Loucy (cell line): ENCODE measurements at regions not wholly inside any gene's neighbourhood (a gene's known extent, or its start where the extent isn't known, plus 50 kb on each side); places are given as distances from the start of the nearest gene placed in this dataset.

Experiments used
- H2AFZ ChIP-seq: fragments of 200-600 bp; sonication (generic); 2 replicates; pipeline ENCODE4 v1.6.0; 2016; ENCODE audit warnings: antibody characterized with exemption, mild to moderate bottlenecking, low read length, moderate library complexity
- H3F3A ChIP-seq: fragments of 200-600 bp; 2 replicates; pipeline ENCODE4 v1.6.0; 2016; ENCODE audit warnings: antibody characterized with exemption, low read depth, mild to moderate bottlenecking
- H3K27me3 ChIP-seq: fragments of 200-600 bp; sonication (generic); 2 replicates; pipeline ENCODE4 v1.6.1; 2014; ENCODE audit warnings: low read length, mild to moderate bottlenecking; ENCODE audit not compliant: insufficient read depth, poor library complexity, severe bottlenecking
- H3K36me3 ChIP-seq: fragments of 200-600 bp; sonication (generic); 2 replicates; pipeline ENCODE4 v1.6.1; 2016; ENCODE audit warnings: low read length; ENCODE audit not compliant: insufficient read depth
- H3K4me1 ChIP-seq: fragments of 200-600 bp; sonication (generic); 2 replicates; pipeline ENCODE4 v1.5.1; 2014; ENCODE audit warnings: low read length, mild to moderate bottlenecking; ENCODE audit not compliant: insufficient read depth, poor library complexity, severe bottlenecking
- H3K4me2 ChIP-seq: fragments of 200-600 bp; sonication (generic); 2 replicates; pipeline ENCODE4 v1.6.0; 2014; ENCODE audit warnings: antibody characterized with exemption, low read length, low read depth, mild to moderate bottlenecking; ENCODE audit not compliant: poor library complexity, severe bottlenecking
- H3K4me3 ChIP-seq: fragments of 200-600 bp; sonication (generic); 2 replicates; pipeline ENCODE4 v1.5.1; 2014; ENCODE audit warnings: low read length, mild to moderate bottlenecking, mixed read lengths; ENCODE audit not compliant: poor library complexity, severe bottlenecking
- H3K79me2 ChIP-seq: fragments of 200-600 bp; sonication (generic); 2 replicates; pipeline ENCODE4 v1.6.1; 2014; ENCODE audit warnings: low read length; ENCODE audit not compliant: insufficient read depth
- H3K9ac ChIP-seq: fragments of 200-600 bp; sonication (generic); 2 replicates; pipeline ENCODE4 v1.6.0; 2014; ENCODE audit warnings: mild to moderate bottlenecking, low read depth, low read length, moderate library complexity; ENCODE audit not compliant: poor library complexity, severe bottlenecking
- H3K9me2 ChIP-seq: fragments of 200-600 bp; sonication (generic); replicated peaks from 2 replicates; pipeline ENCODE4 v1.6.1; 2016; ENCODE audit warnings: low read depth, low read length, mixed read lengths
- H3K9me3 ChIP-seq: fragments of 200-600 bp; sonication (generic); 2 replicates; pipeline ENCODE4 v1.6.1; 2014; ENCODE audit warnings: mild to moderate bottlenecking, antibody characterized with exemption, low read length, low read depth; ENCODE audit not compliant: insufficient read depth
- H4K20me1 ChIP-seq: fragments of 200-600 bp; sonication (generic); 2 replicates; pipeline ENCODE4 v1.6.0; 2014; ENCODE audit warnings: antibody characterized with exemption, low read length, mild to moderate bottlenecking; ENCODE audit not compliant: insufficient read depth, poor library complexity, severe bottlenecking
- EZH2phosphoT487 ChIP-seq: fragments of 200-600 bp; IDR thresholded peaks from 2 replicates; pipeline ENCODE4 v1.6.1; 2018; ENCODE audit warnings: antibody characterized with exemption, mild to moderate bottlenecking, moderate library complexity, borderline replicate concordance
- TF ChIP-seq, protein P1 (sequence below): fragments of 200-600 bp; sonication (generic); conservative IDR thresholded peaks from 2 replicates; pipeline ENCODE4 v1.5.1; 2014; ENCODE audit warnings: mild to moderate bottlenecking, antibody characterized with exemption, low read length

DNA sequence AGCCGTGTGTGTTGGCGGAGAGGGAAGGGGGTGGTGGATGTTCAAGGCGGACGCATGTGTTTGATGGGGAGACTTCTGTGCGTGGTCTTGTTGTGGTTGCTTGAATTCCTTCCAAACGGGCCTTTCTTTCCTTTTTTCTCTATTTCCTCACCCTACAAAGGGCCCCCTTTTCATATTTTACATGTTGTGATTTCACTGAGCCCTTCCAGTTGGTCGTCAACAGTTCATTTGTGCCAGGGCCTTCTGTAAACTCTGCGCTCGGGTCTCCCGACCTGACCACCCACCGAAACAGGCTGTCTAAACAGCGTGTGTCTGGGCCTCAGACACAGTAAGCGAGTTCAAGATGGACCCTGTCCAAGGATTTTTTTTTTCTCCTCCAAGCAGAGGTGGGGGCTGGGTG lies 228.4 kb downstream of the IRF8 start:
- no peak overlapping the region for H3K4me2 ChIP-seq
- no peaks in the 10 kb centered on the region for H3F3A ChIP-seq
- no peaks in the 10 kb centered on the region for H3K79me2 ChIP-seq
- no peaks in the 10 kb centered on the region for H4K20me1 ChIP-seq
- no peak for TF ChIP-seq EZH2phosphoT487
- TF ChIP-seq, protein P1, sequence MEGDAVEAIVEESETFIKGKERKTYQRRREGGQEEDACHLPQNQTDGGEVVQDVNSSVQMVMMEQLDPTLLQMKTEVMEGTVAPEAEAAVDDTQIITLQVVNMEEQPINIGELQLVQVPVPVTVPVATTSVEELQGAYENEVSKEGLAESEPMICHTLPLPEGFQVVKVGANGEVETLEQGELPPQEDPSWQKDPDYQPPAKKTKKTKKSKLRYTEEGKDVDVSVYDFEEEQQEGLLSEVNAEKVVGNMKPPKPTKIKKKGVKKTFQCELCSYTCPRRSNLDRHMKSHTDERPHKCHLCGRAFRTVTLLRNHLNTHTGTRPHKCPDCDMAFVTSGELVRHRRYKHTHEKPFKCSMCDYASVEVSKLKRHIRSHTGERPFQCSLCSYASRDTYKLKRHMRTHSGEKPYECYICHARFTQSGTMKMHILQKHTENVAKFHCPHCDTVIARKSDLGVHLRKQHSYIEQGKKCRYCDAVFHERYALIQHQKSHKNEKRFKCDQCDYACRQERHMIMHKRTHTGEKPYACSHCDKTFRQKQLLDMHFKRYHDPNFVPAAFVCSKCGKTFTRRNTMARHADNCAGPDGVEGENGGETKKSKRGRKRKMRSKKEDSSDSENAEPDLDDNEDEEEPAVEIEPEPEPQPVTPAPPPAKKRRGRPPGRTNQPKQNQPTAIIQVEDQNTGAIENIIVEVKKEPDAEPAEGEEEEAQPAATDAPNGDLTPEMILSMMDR = no peak
- no peaks in the 10 kb centered on the region for H3K9me2 ChIP-seq
- no peak overlapping the region for H2AFZ ChIP-seq
- no peaks in the 10 kb centered on the region for H3K27me3 ChIP-seq
- no peaks in the 10 kb centered on the region for H3K36me3 ChIP-seq
- H3K4me3 ChIP-seq = no peak overlapping the region
- no peak overlapping the region for H3K9ac ChIP-seq
- no peaks in the 10 kb centered on the region for H3K4me1 ChIP-seq
- no peaks in the 10 kb centered on the region for H3K9me3 ChIP-seq

DNA sequence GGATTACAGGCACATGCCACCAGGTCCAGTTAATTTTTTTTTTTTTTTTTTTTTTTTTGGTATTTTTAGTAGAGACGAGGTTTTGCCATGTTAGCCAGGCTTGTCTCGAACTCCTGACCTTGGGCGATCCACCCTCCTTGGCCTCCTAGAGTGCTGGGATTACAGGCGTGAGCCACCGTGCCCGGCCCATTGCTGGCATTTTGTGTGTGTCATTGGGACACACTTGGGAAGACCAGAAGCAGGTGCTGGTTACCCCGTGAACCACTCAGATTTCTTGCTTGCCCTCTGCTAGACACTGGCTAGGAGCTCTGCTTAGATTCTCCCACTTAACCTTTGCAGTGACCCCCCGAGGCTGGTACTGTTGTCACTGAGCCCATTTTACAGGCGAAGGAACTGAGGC lies 229.3 kb downstream of the IRF8 start:
- Histone ChIP-seq H2AFZ (no peak overlapping the region), H3K9ac (no peak overlapping the region), H3K4me2 (no peak overlapping the region), H3K9me3 (no peaks in the 10 kb centered on the region), H3K36me3 (no peaks in the 10 kb centered on the region), H3K4me1 (no peaks in the 10 kb centered on the region), H3K27me3 (no peaks in the 10 kb centered on the region), H3K9me2 (no peaks in the 10 kb centered on the region), H4K20me1 (no peaks in the 10 kb centered on the region), H3K79me2 (no peaks in the 10 kb centered on the region), H3K4me3 (no peak overlapping the region), H3F3A (no peaks in the 10 kb centered on the region)
- TF ChIP-seq EZH2phosphoT487 = no peak
- TF ChIP-seq, protein P1 = no peak

DNA sequence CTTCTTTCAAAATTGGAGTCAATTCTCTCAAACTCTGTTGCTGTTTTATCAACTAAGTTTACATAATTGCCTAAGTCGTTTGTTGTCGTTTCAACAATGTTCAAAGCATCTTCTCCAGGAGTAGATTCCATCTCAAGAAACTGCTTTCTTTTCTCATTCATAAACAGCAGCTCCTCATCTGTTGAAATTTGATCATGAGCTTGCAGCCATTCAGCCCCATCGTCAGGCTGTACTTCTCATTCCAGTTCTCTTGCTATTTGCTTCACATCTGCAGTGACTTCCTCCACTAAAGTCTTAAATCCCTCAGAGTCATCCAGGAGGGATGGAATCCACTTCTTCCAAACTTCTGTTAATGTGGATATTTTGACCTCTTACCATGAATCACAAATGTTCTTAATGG lies 230.6 kb downstream of the IRF8 start:
- no peaks in the 10 kb centered on the region for H3K27me3 ChIP-seq
- no peak overlapping the region for H3K4me3 ChIP-seq
- no peak overlapping the region for H3K4me2 ChIP-seq
- H3F3A ChIP-seq = no peaks in the 10 kb centered on the region
- H3K79me2 ChIP-seq = no peaks in the 10 kb centered on the region
- no peak overlapping the region for H2AFZ ChIP-seq
- H4K20me1 ChIP-seq = no peaks in the 10 kb centered on the region
- no peaks in the 10 kb centered on the region for H3K4me1 ChIP-seq
- H3K36me3 ChIP-seq = no peaks in the 10 kb centered on the region
- no peaks in the 10 kb centered on the region for H3K9me2 ChIP-seq
- no peak overlapping the region for H3K9ac ChIP-seq
- TF ChIP-seq, protein P1 = no peak
- no peak for TF ChIP-seq EZH2phosphoT487
- no peaks in the 10 kb centered on the region for H3K9me3 ChIP-seq
